Panc1 (cell line): ENCODE measurements at regions not wholly inside any gene's neighbourhood (a gene's known extent, or its start where the extent isn't known, plus 50 kb on each side); places are given as distances from the start of the nearest gene placed in this dataset.
"Not testable (repeated sequence)": the region's sequence is repeated elsewhere in the genome, so short reads cannot be mapped to it uniquely, and the experiment has no call there.

Source experiments
- ATAC-seq: fragments of 200-7000 bp; cut with Tn5 transposase; 2 replicates; pipeline ENCODE4 v1.9.1; 2020; ENCODE audit warnings: mild to moderate bottlenecking, moderate library complexity
- BruUV-seq: library from RNA; stranded (reverse); fragments of 400-500 nt; replicated peaks from 2 replicates; lab custom pipeline; 2021; lab: Mats Ljungman, UMichigan
- CTCF ChIA-PET: fragments of 300-600 bp; sonication (Branson Sonifier 250); formaldehyde crosslinking; loops from one replicate; lab custom pipeline; 2022; ENCODE audit warnings: antibody characterized with exemption; lab: Charles Lee
- POLR2A ChIA-PET: fragments of 300-600 bp; sonication (Branson Sonifier 250); formaldehyde crosslinking; loops from one replicate; lab custom pipeline; 2022; ENCODE audit warnings: antibody characterized with exemption; lab: Charles Lee
- DNase-seq: peaks from one replicate; pipeline ENCODE4 v3.0.0-alpha.2; 2010; ENCODE audit warnings: low read depth, low spot score
- H3K27ac ChIP-seq: 2 replicates; pipeline ENCODE4 v1.5.1; 2011; ENCODE audit warnings: mild to moderate bottlenecking, low read length, inconsistent platforms
- H3K27me3 ChIP-seq: fragments of 200-500 bp; sonication (Bioruptor generic); 2 replicates; pipeline ENCODE4 v1.6.0; 2014; ENCODE audit warnings: low read length, inconsistent platforms; ENCODE audit not compliant: control insufficient read depth, insufficient read depth
- H3K36me3 ChIP-seq: fragments of 200-500 bp; sonication (Bioruptor generic); 2 replicates; pipeline ENCODE4 v1.5.1; 2014; ENCODE audit warnings: inconsistent platforms, mild to moderate bottlenecking, low read length, moderate library complexity; ENCODE audit not compliant: control insufficient read depth, insufficient read depth
- H3K4me1 ChIP-seq: 2 replicates; pipeline ENCODE4 v1.5.1; 2011; ENCODE audit warnings: inconsistent platforms, mild to moderate bottlenecking, low read length, moderate library complexity; ENCODE audit not compliant: control insufficient read depth, insufficient read depth
- H3K4me3 ChIP-seq, 2 experiments: 2 replicates each; pipeline ENCODE4 v1.5.1; 2011 to 2012; ENCODE audit warnings: low read depth in 2 of 2, low read length in 2 of 2, mild to moderate bottlenecking in 2 of 2, inconsistent platforms in 1 of 2, moderate library complexity in 1 of 2
- H3K9me3 ChIP-seq: fragments of 200-500 bp; sonication (Bioruptor generic); 2 replicates; pipeline ENCODE4 v1.5.1; 2014; ENCODE audit warnings: low read depth, mild to moderate bottlenecking, inconsistent platforms, low read length, moderate library complexity; ENCODE audit not compliant: control insufficient read depth, insufficient read depth
- POLR2AphosphoS5 ChIP-seq: IDR thresholded peaks from 2 replicates; pipeline ENCODE4 v1.6.1; 2012; ENCODE audit warnings: mild to moderate bottlenecking, low read depth, low read length, moderate library complexity
- SIN3A ChIP-seq: IDR thresholded peaks from 2 replicates; pipeline ENCODE4 v1.6.1; 2012; ENCODE audit warnings: low read depth, mild to moderate bottlenecking, low read length, moderate library complexity, borderline replicate concordance; ENCODE audit not compliant: insufficient read depth
- TCF7L2 ChIP-seq: IDR thresholded peaks from 2 replicates; pipeline ENCODE4 v1.6.1; 2011; ENCODE audit warnings: mild to moderate bottlenecking, low read depth, low read length, inconsistent platforms
- in situ Hi-C: cut with HindIII; loops from 2 replicates; pipeline ENCODE4 v1.10.0; 2016; ENCODE audit warnings: low sequenced_read_pairs, low pct_unique_long_range_greater_than_20kb
- intact Hi-C: fragments of 100-400 bp; cut with micrococcal nuclease; formaldehyde crosslinking; loops from one replicate; pipeline ENCODE4 v1.10.0; 2022; ENCODE audit not compliant: unreplicated experiment
- TF ChIP-seq, protein P1 (sequence below), 2 experiments: IDR thresholded peaks; 2 replicates each; pipeline ENCODE4 v1.6.1; 2011 to 2012; ENCODE audit warnings: low read depth in 2 of 2, control low read depth in 1 of 2, low read length in 1 of 2, mild to moderate bottlenecking in 1 of 2, moderate library complexity in 1 of 2; ENCODE audit not compliant: insufficient read depth in 1 of 2
- TF ChIP-seq, protein P2 (sequence below): fragments of 450-650 bp; IDR thresholded peaks from 2 replicates; pipeline ENCODE4 v1.5.1; 2017; ENCODE audit warnings: mild to moderate bottlenecking

DNA sequence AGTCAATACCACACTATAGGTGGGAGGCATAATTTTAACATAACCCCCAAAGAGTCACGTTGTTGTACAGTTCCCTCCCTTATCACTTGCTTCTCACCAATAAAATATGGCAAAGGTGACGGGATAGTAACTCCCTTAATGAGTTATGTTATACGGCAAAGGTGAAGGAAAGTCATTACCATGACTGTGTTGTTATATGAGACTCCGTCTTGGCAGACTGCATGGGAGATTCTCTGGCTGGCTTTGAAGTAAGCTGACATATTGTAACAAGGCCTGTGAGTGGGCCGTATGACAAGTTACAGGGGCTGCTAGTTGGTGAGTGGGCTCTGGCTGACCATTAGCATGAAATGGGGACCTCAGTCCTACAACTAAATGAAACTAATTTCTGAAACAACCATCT lies 366.4 kb upstream of the FTMT start:
- Histone ChIP-seq H3K36me3 (no peaks in the 10 kb centered on the region), H3K4me1 (no peaks in the 10 kb centered on the region), H3K27ac (no peak overlapping the region), H3K27me3 (no peaks in the 10 kb centered on the region), H3K4me3 (no peak overlapping the region), H3K9me3 (no peaks in the 10 kb centered on the region)
- intact Hi-C loops (no loop called here), in situ Hi-C loops (no loop called here)
- no peak for ATAC-seq
- DNase-seq = no peak
- CTCF ChIA-PET = no interaction called here
- no TSS peak for BruUV-seq
- TF ChIP-seq SIN3A (no peak), TCF7L2 (no peak), POLR2AphosphoS5 (no peak)
- TF ChIP-seq, protein P1, sequence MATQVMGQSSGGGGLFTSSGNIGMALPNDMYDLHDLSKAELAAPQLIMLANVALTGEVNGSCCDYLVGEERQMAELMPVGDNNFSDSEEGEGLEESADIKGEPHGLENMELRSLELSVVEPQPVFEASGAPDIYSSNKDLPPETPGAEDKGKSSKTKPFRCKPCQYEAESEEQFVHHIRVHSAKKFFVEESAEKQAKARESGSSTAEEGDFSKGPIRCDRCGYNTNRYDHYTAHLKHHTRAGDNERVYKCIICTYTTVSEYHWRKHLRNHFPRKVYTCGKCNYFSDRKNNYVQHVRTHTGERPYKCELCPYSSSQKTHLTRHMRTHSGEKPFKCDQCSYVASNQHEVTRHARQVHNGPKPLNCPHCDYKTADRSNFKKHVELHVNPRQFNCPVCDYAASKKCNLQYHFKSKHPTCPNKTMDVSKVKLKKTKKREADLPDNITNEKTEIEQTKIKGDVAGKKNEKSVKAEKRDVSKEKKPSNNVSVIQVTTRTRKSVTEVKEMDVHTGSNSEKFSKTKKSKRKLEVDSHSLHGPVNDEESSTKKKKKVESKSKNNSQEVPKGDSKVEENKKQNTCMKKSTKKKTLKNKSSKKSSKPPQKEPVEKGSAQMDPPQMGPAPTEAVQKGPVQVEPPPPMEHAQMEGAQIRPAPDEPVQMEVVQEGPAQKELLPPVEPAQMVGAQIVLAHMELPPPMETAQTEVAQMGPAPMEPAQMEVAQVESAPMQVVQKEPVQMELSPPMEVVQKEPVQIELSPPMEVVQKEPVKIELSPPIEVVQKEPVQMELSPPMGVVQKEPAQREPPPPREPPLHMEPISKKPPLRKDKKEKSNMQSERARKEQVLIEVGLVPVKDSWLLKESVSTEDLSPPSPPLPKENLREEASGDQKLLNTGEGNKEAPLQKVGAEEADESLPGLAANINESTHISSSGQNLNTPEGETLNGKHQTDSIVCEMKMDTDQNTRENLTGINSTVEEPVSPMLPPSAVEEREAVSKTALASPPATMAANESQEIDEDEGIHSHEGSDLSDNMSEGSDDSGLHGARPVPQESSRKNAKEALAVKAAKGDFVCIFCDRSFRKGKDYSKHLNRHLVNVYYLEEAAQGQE (IDR thresholded peaks at IDR 0.05; ENCODE audit: insufficient read depth in 1 of 2, low read depth in 2 of 2, low read length in 1 of 2) = no peak
- TF ChIP-seq, protein P2, sequence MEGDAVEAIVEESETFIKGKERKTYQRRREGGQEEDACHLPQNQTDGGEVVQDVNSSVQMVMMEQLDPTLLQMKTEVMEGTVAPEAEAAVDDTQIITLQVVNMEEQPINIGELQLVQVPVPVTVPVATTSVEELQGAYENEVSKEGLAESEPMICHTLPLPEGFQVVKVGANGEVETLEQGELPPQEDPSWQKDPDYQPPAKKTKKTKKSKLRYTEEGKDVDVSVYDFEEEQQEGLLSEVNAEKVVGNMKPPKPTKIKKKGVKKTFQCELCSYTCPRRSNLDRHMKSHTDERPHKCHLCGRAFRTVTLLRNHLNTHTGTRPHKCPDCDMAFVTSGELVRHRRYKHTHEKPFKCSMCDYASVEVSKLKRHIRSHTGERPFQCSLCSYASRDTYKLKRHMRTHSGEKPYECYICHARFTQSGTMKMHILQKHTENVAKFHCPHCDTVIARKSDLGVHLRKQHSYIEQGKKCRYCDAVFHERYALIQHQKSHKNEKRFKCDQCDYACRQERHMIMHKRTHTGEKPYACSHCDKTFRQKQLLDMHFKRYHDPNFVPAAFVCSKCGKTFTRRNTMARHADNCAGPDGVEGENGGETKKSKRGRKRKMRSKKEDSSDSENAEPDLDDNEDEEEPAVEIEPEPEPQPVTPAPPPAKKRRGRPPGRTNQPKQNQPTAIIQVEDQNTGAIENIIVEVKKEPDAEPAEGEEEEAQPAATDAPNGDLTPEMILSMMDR = no peak
- POLR2A ChIA-PET = no interaction called here

DNA sequence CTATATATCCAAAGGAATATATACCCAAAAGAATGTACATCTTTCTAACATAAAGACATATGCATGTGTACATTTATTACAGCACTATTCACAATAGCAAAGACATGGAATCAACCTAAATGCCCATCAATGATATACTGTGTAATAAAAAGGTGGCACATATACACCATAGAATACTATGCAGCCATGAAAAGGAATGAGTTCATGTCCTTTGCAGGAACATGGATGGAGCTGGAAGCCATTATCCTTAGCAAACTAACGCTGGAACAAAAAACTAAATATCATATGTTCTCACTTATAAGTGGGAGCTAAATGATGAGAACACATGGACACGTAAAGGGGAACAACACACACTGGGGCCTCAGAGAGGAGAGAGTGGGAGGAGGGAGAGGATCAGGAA lies 365.7 kb upstream of the FTMT start:
- H3K4me1 ChIP-seq, H3K27me3 ChIP-seq, ATAC-seq, in situ Hi-C loops, H3K36me3 ChIP-seq, BruUV-seq, DNase-seq, POLR2A ChIA-PET, H3K27ac ChIP-seq, CTCF ChIA-PET, intact Hi-C loops, H3K4me3 ChIP-seq, H3K9me3 ChIP-seq: not testable (repeated sequence)

DNA sequence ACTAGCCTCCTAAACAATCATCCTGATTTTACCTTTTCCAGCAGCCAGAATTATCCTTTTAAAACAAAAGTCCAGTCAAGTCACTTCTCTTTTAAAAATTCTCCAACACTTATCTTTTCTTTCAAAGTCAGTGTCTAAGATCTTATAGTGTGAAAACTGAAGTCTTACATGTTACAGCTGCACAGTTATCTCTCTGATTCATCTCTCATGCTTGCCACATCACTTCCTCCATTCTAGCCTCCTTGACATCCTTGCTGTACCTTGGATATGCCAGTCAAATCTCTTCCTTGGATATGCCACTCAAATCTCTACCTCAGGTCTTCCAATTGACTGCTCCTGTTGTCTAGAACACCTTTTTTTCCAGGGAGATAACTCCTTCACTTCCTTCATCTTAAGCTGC lies 361.7 kb upstream of the FTMT start:
- no peaks in the 10 kb centered on the region for H3K9me3 ChIP-seq
- no peaks in the 10 kb centered on the region for H3K4me1 ChIP-seq
- ATAC-seq = no peak
- intact Hi-C loops = no loop called here
- no peak overlapping the region for H3K27ac ChIP-seq
- BruUV-seq = no TSS peak
- in situ Hi-C loops = no loop called here
- H3K27me3 ChIP-seq = no peaks in the 10 kb centered on the region
- CTCF ChIA-PET = no interaction called here
- no peak overlapping the region for H3K4me3 ChIP-seq
- no peaks in the 10 kb centered on the region for H3K36me3 ChIP-seq
- no peak for DNase-seq
- POLR2A ChIA-PET = no interaction called here
- TF ChIP-seq POLR2AphosphoS5 (no peak), SIN3A (no peak), TCF7L2 (no peak)
- TF ChIP-seq, protein P1 (IDR thresholded peaks at IDR 0.05; ENCODE audit: insufficient read depth in 1 of 2, low read depth in 2 of 2, low read length in 1 of 2) = no peak
- TF ChIP-seq, protein P2 = no peak
